Tibial nerve (tissue), 4 donors: ENCODE measurements at regions not wholly inside any gene's neighbourhood (a gene's known extent, or its start where the extent isn't known, plus 50 kb on each side); places are given as distances from the start of the nearest gene placed in this dataset.

Experiments
- DNase-seq, 2 donors: peaks; one replicate each; pipeline ENCODE4 v3.0.0-alpha.2; 2019; ENCODE audit warnings: low spot score in 2 of 2
- H3K27ac ChIP-seq, 4 donors: fragments of 200-600 bp; sonication (generic) in 3 of 4; one replicate each; pipeline ENCODE4 v1.5.1; 2017 to 2019; ENCODE audit warnings: mild to moderate bottlenecking in 1 of 4
- H3K27me3 ChIP-seq, 2 donors: fragments of 200-600 bp; sonication (generic) in 1 of 2; one replicate each; pipeline versions ENCODE4 v1.5.1 to v1.6.0; 2017 to 2019
- H3K36me3 ChIP-seq, 3 donors: fragments of 200-600 bp; sonication (generic); one replicate each; pipeline ENCODE4 v1.5.1; 2018 to 2019
- H3K4me1 ChIP-seq, 4 donors: fragments of 200-600 bp; sonication (generic) in 3 of 4; one replicate each; pipeline ENCODE4 v1.5.1; 2017 to 2019
- H3K4me3 ChIP-seq, 4 donors: fragments of 200-600 bp; sonication (generic) in 3 of 4; one replicate each; pipeline ENCODE4 v1.5.1; 2017 to 2019; ENCODE audit warnings: mild to moderate bottlenecking in 1 of 4, moderate library complexity in 1 of 4
- H3K9me3 ChIP-seq, 4 donors: fragments of 200-600 bp; sonication (generic) in 3 of 4; one replicate each; pipeline ENCODE4 v1.5.1; 2017 to 2019
- CTCF ChIP-seq, 5 experiments: fragments of 200-600 bp in 3 of 5; fragments of 450-650 bp in 2 of 5; sonication (generic) in 3 of 5; IDR thresholded peaks; one replicate each; pipeline ENCODE4 v1.5.1; 2016 to 2019; ENCODE audit warnings: antibody characterized with exemption in 5 of 5, mild to moderate bottlenecking in 3 of 5, moderate library complexity in 2 of 5
- EP300 ChIP-seq, 2 donors: sonication (generic); formaldehyde crosslinking; IDR thresholded peaks; one replicate each; pipeline ENCODE4 v1.6.1; 2017; ENCODE audit warnings: antibody characterized with exemption in 2 of 2, mild to moderate bottlenecking in 1 of 2
- POLR2A ChIP-seq, 2 donors: fragments of 450-650 bp; IDR thresholded peaks; one replicate each; pipeline ENCODE4 v1.6.1; 2017; ENCODE audit warnings: antibody characterized with exemption in 2 of 2, mild to moderate bottlenecking in 2 of 2, moderate library complexity in 2 of 2
- WGBS, 2 donors: methylation state at CpG; one replicate each; pipeline ENCODE4 v1.1.5; 2018; 5-methylcytosine and 5-hydroxymethylcytosine counted together

- H3K27ac ChIP-seq, result no peak overlapping the region
- no peaks in the 10 kb centered on the region for H3K36me3 ChIP-seq
- 80 to 81% methylated on average over 18 of the region's 18 CpGs for WGBS, 2 donors
- DNase-seq, result no peak
- TF ChIP-seq POLR2A (IDR thresholded peaks at IDR 0.05) (no peak), CTCF (IDR thresholded peaks at IDR 0.05) (no peak), EP300 (IDR thresholded peaks at IDR 0.05) (no peak)
- no peaks in the 10 kb centered on the region for H3K27me3 ChIP-seq
- no peak overlapping the region for H3K4me3 ChIP-seq
- H3K4me1 ChIP-seq, result peaks cover 0 to 26% (median 16%) of the 10 kb centered on the region in 4 donors
- no peaks in the 10 kb centered on the region for H3K9me3 ChIP-seq
Observed at GRCh38 chr14:101708853-101709532, 52.5 kb upstream of the PPP2R5C start.

GRCh38 chr14:101709533-101709881 is 52.0 kb upstream of the PPP2R5C start:
- WGBS, 2 donors, result 86 to 89% methylated on average over 11 of the region's 11 CpGs
- peaks cover 0 to 26% (median 16%) of the 10 kb centered on the region in 4 donors for H3K4me1 ChIP-seq
- TF ChIP-seq CTCF (IDR thresholded peaks at IDR 0.05), result no peak
- no peak for TF ChIP-seq EP300 (IDR thresholded peaks at IDR 0.05)
- no peak for TF ChIP-seq POLR2A (IDR thresholded peaks at IDR 0.05)
- H3K27ac ChIP-seq, result no peak overlapping the region
- H3K9me3 ChIP-seq, result no peaks in the 10 kb centered on the region
- H3K27me3 ChIP-seq, result no peaks in the 10 kb centered on the region
- no peaks in the 10 kb centered on the region for H3K36me3 ChIP-seq
- no peak for DNase-seq
- no peak overlapping the region for H3K4me3 ChIP-seq

- Histone ChIP-seq H3K27me3 (no peaks in the 10 kb centered on the region), H3K9me3 (no peaks in the 10 kb centered on the region), H3K4me1 (peaks cover 0 to 26% (median 15%) of the 10 kb centered on the region in 4 donors), H3K4me3 (no peak overlapping the region), H3K36me3 (no peaks in the 10 kb centered on the region), H3K27ac (no peak overlapping the region)
- no peak for DNase-seq
- 72 to 79% methylated on average over 10 of the region's 10 CpGs for WGBS, 2 donors
- TF ChIP-seq EP300 (IDR thresholded peaks at IDR 0.05) (no peak), POLR2A (IDR thresholded peaks at IDR 0.05) (no peak), CTCF (IDR thresholded peaks at IDR 0.05) (no peak)
Observed at GRCh38 chr14:101709962-101710931, 51.3 kb upstream of the PPP2R5C start.

- no peak overlapping the region for H3K4me3 ChIP-seq
- no peaks in the 10 kb centered on the region for H3K27me3 ChIP-seq
- H3K36me3 ChIP-seq, result no peaks in the 10 kb centered on the region
- no peak overlapping the region for H3K27ac ChIP-seq
- H3K4me1 ChIP-seq, result peaks cover 0 to 16% (median 7%) of the 10 kb centered on the region in 4 donors
- no peak for DNase-seq
- WGBS, 2 donors, result 69 to 71% methylated on average over 13 of the region's 13 CpGs
- H3K9me3 ChIP-seq, result no peaks in the 10 kb centered on the region
- TF ChIP-seq POLR2A (IDR thresholded peaks at IDR 0.05) (no peak), CTCF (IDR thresholded peaks at IDR 0.05) (no peak), EP300 (IDR thresholded peaks at IDR 0.05) (no peak)
Observed at GRCh38 chr14:101711041-101711856, 50.3 kb upstream of the PPP2R5C start.
